ENCODE measurements at regions not wholly inside any gene's neighbourhood (a gene's known extent, or its start where the extent isn't known, plus 50 kb on each side); places are given as distances from the start of the nearest gene placed in this dataset.
A peak's percentile ranks its signal among the peaks of the same experiment; 100 is the strongest.

GRCh38 chr7:140239653-140239935 lies 62.8 kb upstream of the KDM7A start:
- no peak for DNase-seq

GRCh38 chr7:140238778-140239652 lies 62.2 kb upstream of the KDM7A start:
- DNase-seq = no peak

DNA sequence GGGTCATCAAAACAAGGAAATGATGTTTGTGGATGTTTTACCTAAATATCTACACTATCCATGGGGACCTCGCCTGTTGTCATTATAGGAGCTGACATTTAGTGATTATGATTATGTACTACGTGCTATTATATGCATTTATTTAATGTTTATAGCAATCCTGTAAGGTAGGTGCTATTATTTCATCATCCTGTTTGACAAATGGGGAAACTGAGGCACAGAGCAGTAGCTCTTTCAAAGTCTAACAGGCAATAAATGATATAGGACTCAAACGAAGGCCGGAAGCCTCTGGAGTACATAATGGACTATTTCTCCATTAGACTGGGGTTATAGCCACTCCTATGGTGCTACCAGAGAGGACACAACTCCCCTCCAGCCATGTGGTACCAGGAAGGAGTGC lies 60.6 kb upstream of the KDM7A start:
- no peak for DNase-seq

GRCh38 chr7:140236626-140237025 lies 59.8 kb upstream of the KDM7A start:
- DNase-seq = no peak

DNA sequence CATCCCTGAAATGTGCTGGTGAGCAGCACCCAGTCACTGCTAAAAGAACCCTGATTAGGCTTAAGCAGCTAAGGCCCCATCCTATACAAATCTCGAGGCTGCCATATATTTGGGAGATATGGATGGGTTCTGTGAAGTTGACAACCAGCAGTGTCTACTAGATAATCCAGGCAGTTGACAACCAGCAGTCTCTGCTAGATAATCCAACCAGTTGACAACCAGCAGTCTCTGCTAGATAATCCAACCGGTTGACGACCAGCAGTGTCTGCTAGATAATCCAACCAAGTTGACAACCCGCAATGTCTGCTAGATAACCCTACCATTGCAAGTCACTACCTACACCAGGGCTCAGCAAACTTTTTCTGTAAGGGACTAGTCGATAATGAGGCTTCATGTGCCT lies 58.3 kb upstream of the KDM7A start:
- DNase-seq = no peak

GRCh38 chr7:140232957-140233917 lies 56.5 kb upstream of the KDM7A start:
- no peak for DNase-seq

- DNase-seq = no peak
These were observed 55.1 kb upstream of the KDM7A start for GRCh38 chr7:140231771-140232491.

DNA sequence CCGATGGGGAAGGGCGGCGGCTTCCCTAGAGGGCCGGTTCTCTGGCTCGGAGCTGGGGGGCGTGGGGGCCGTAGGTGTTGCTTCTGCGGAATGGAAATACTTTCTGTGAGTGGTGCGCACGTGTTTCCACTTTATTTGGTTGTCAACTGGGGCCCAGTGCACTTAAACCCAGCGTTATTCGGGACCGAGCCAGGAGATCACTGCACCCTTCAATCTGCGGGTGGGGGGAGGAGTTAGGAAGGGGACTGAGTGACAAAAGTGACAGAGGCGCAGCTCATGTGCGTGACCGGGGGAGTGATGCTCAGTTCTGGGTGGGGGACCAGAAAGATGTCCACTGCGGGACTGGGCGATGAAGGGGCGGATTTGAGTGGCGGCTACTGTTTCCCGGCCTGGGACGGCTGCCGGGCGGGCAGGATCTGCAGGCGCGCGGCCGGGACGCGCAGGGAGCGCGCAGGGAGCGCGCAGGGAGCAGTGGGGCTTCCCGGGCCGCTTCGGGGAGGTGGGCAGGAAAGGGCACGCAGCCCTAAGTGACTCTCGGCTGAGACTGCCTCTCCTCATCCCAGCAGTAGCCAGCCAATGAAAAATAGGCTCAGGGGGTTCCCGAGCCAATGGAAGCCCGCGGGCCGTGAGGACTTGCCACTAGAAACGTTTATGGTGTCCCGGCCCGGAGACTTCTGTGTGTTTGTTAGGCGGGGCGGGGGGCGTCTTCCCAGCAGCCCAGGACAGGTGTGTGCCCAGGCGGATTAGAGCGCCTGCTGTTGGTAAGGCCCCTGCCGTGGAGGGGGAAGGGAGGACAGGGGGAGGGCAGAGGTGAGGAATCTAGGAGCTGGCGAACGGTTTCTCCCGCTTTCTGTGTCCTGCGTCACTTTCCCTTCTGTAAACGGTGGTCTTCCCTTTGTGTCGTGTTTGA lies 54.3 kb upstream of the KDM7A start:
- DNase-seq = peak; percentile 31

DNA sequence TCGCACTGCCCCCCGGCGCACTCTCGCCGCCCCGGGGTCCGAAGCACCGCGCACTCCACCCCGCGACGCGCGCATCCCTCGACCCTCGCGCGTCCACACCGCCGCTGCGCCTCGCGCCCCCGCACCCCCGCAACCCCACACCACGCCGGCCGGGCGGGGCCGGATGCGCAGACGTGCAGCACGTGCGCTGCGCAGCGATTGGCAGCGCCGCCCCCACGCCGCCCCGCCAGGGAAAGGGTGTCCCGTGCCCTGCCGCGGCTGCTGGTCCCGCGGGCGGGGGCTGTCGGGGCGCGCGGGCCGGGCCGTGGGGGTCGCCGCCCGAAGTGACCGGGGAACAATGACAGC lies 53.7 kb upstream of the KDM7A start:
- DNase-seq = peak; percentile 35

GRCh38 chr7:140229591-140230515 lies 53.1 kb upstream of the KDM7A start:
- DNase-seq = no peak

DNA sequence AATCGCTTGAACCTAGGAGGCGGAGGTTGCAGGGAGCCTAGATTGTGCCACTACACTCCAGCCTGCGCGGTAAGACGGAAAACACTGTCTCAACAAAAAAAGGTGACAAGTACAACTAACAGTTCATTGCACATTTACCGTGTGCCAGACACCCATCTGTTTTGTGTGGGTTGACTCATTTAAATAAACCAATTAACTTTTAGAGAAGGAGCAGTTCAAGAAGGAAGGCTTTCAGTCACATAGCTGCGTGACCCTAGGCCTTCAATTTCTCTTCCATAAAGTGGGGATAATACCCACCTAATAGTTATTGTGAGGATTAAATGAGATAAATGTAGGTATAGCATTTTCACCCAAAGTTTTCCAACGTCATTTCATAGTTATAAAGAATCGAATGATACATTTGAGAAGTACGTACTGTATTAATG lies 52.3 kb upstream of the KDM7A start:
- no peak for DNase-seq

Measured in hindlimb muscle (tissue), 1 donor.